HG02885 (cell line): ENCODE measurements at regions not wholly inside any gene's neighbourhood (a gene's known extent, or its start where the extent isn't known, plus 50 kb on each side); places are given as distances from the start of the nearest gene placed in this dataset.

Source experiments
- ATAC-seq: cut with Tn5 transposase; IDR thresholded peaks from one replicate; pipeline ENCODE4 v1.9.1; 2021; ENCODE audit warnings: mild to moderate bottlenecking; ENCODE audit not compliant: unreplicated experiment, poor library complexity

- no peak for ATAC-seq
These were observed 130.9 kb downstream of the NMUR2 start for GRCh38 chr5:152274224-152274623.

- no peak for ATAC-seq
These were observed 133.7 kb downstream of the NMUR2 start for GRCh38 chr5:152271420-152271819.

- ATAC-seq = no peak
These were observed 135.0 kb downstream of the NMUR2 start for GRCh38 chr5:152270096-152270495.

GRCh38 chr5:152269533-152269932 lies 135.5 kb downstream of the NMUR2 start:
- ATAC-seq = no peak

- ATAC-seq = no peak
These were observed 140.3 kb downstream of the NMUR2 start for GRCh38 chr5:152264645-152265254.

DNA sequence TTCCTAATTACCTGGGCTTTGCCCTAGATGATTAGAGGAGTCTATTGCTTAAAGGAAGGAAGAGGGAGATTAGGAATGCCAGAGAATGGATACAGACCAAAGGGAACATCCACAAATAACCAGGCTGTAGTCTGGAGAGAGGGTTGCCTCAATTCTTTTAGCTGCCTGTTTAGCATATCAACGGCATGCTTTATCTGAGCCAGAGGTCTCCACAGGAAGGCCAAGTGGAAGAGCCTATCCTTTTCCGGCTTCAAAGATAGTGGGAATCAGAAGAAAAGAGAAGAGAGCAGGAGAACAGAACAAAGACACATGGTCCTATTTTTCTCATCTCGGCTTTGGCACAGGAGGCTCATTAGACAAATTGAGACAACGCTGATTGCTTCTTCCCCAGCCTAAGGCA lies 142.4 kb downstream of the NMUR2 start:
- ATAC-seq = no peak

DNA sequence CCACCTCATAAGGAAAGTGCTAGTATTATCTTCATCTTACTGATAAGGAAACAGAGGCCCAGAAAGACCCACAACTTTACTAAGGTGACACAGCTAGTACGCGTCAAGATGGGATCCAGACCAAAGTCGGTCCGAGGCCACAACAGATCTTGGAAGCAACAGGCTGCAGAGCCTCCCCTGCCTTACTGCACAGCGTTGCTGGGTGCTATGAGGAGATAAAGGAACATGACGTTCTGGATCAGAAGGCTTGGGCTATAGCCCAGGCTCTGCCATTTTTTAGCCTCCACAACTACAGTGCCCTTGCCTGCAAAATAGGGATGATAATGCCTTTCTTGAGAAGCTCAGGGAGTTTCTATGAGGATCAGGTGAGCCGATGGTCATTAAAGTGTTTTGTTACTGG lies 144.1 kb downstream of the NMUR2 start:
- no peak for ATAC-seq

- ATAC-seq = no peak
These were observed 145.4 kb downstream of the NMUR2 start for GRCh38 chr5:152259702-152260101.

DNA sequence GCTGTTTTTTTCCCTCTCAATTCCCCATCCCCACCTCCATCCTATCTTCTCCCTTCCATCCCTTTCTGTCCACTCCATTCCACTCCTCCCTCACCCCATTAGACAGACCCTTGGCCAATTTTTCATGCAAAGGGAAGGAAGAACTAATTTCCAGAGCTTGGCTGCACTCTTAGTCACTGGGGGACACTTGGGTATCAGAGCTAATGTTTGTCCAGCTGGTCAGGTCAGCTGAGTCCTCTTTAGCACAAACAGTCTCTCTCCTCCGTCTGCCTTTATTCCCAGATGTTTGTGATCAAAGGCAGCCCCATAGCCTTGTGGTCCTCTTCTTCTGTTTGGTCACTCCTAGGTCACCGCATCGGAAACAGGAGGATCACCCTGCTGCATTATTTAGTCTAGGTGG lies 148.5 kb downstream of the NMUR2 start:
- ATAC-seq = no peak

DNA sequence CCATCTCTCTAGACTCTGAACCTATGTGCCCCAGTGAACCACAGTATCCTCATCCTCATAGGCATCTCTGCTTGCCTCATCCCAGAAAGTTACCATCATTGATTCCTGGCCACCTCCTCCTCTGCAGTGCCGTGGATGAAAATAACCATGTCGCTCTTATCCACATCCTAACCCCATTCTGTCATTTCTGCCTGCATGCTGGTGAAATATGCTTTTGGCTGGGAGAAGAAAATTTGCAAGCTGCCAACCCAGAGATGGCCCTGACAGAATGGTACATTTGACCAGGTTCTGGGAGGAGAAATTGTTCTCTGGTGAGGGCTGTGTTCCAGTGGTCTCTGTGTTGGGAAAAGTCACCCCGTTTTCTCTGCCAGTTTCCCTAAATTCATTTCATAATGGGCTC lies 149.7 kb downstream of the NMUR2 start:
- ATAC-seq = no peak

DNA sequence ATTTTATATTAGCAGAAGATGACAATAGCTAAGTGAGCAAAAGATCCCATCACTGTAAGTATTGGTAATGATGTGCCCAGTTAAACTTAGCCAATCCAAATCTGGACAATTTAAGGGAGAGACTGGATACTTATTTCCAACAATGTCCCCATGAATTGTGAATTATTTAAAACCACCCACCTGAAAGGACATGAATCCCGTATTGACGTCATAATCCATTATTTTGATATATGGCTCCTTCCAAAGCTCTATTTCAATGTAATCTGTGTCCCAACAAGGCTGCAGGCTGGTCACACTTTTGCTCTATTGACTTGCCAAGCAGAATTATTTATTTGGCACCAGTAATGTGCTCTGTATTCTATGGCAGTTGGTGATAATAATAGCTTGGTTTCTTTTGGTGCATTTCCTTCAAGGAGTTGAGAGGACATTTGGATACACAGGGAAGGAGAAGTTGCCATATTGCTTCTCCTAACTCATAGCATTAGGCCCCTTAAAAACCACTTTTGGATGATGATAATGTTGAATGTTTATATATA lies 157.2 kb downstream of the NMUR2 start:
- no peak for ATAC-seq

- no peak for ATAC-seq
These were observed 158.7 kb downstream of the NMUR2 start for GRCh38 chr5:152246401-152246800.

DNA sequence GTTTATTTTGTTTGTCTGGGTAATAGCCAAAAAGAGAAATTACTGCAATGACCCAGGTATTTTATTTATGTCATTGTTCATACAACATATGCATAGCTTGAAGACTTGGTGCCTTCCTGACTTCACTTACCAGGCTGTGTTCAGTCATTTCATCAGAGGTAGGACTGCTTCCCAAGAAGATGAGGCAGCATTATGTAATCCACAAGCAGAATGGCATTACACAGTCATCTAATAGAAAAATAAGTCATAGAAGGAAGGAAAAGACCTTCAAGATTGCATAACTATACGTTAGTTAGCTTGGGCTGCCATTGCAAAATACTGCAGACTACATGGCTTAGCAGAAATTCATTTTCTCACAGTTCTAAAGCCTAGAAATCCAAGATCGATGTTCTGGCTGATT lies 167.5 kb downstream of the NMUR2 start:
- no peak for ATAC-seq

- ATAC-seq = no peak
These were observed 178.9 kb downstream of the NMUR2 start for GRCh38 chr5:152226191-152226590.

DNA sequence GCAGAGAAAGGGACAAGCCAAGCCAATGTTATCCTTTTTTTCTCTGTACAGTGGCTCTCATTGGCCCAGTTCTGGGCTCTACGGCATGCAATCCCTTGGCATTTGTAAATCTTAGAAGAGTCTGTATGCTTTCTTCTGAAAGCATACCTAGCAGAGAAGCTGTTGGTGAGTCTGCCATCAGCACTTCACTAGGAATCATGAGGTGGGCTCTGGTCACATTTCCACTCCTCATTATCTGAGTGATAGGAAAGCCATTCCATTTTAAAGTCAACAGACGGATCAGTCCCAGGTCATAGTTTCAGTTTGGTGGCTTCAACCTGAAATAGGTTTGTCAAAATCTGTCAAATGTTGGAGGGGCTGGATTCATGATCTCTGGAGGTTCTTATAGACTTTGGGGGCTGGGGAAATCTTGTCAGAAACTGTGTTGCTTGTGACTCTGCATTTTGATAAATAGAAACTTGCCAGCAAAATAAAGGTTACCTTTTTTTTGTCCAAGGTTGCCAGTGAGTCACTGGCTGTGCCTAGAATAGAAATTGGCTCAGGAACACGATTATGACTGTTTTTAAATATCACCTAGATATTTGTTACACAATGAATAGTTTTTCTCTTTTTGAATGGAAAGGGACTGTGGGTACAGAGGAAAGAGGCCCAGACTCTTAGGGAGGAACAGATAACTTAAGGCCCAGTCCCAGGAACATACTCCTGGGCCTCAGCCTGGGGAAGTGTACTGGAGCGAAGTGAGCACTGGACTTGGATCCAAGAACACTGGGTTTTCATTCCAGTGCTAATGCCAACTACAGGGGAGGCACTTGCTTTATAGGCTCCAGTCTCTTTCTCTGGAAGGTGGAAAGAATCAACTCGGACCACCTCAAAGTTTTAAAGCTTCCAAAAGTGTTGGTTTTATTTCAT lies 183.1 kb downstream of the NMUR2 start:
- no peak for ATAC-seq

DNA sequence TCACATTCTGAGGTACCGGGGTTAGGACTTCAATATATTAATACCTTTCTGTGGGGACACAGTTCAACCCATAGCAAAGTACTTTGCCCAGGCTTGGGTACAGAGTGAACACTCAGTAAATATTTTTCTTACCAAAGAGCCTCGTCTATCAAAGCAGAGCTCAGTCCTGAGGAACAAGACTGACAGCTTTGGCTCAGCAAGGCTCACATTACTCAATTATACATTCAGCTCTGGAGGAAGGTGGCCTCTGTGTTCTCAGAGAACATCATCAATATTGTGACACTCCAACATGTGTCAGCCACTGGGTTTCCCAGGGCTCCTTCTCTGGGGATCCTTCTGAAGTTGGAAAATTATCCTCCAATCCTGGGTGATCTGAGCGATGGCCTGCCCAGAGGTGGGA lies 186.4 kb downstream of the NMUR2 start:
- ATAC-seq = no peak

DNA sequence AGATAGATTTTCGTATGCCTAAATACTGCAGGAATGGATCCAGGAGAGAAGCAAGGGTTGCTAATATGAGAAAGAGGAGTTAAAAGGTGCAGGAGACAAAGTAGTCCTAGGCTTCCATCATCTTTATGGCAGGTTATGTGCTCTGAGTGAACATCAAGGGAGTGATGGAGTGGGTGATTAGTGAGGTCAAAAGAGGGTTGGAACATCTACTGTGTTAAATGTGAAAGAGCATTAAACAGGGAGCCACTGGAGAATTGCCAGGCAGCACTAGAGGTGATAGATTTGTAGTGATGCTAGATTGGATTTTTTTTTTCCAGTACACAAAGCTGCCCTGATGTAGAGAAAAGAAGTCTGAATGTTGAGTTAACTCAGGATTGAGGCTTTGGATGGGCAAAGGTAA lies 199.3 kb downstream of the NMUR2 start:
- no peak for ATAC-seq

DNA sequence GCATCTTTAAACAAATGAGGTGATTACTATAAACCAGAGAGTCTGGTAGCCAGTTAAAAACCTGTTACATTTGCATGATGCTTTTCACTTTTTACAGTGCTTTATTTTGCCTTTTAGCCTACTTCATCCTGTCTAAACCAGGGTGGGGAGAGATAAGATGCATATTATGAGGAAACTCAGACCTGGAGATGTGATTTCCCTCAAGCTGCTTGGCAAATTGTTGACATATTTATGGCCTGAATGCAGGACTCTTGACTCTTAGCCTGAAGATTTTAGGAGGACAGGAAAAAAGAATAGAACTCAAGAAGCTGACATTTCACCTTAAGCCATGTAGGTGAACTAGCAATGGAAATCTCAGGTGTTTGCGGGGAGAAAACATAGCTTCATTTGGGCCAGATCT lies 202.8 kb downstream of the NMUR2 start:
- ATAC-seq = no peak

DNA sequence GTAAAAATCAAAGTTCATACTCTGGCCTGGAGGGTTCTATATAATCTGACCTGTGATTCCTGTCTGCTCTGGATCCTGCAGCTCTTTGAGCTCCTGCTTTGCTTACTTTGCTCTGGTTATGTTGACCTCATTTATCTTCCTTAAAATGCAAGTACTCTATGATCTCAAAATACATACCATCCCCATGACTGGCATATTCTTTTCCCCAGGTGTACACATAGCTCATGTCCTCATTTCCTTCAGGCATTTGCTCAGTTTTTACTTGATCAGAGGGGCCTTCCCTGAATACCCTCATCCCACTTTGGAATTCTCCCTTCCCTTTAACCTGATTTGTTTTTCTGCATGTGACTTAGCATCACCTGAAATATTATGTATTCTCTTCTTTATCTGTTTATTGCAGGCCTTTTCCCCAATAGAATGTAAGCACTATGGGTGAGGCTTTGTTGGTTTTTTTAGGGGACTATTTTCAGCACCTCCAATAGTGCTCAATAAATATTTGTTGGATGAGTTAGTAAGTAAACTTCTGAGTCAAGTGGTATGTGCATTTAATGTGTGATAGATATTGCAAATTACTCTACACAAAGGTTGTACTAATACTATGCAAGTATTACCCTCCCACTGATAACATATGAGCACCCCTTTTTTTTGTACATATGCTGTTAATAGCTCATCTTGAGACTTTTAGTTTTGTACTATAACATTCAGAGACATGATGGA lies 211.5 kb downstream of the NMUR2 start:
- no peak for ATAC-seq

DNA sequence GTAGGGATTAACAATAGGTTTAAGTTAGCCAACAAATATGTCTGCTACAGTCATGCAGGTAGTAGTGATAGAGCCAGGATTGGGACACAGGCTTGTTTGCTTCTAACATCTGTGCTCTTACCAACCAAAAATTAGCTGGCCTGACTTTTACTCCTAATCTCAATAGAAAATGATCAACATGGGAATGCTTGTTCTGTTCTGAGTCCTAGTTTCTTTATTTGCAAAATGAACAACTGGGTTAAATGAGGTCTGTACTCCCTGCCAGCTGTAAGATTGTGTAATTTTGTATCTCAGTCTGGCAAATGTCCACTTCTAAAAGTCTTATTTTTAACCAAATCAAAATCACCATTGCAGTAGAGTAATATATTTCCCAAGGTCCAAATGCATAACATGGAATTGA lies 216.8 kb downstream of the NMUR2 start:
- no peak for ATAC-seq

DNA sequence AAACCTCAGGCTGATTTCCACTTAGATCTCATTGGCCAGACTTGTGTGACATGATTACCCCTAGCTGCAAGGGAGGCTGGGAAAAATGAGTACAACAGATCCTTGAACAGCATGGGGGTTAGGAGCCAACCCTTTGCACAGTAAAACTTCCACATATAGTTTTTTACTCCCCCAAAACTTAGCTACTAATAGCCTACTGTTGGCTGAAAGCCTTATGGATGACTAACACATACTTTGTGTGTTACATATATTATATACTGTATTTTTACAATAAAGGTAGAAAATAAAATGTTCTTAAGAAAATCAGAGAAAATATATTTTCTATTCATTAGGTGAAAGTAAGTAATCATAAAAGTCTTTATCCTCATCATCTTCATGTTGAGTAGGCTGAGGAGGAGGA lies 217.4 kb downstream of the NMUR2 start:
- no peak for ATAC-seq
